ENCODE measurements at regions not wholly inside any gene's neighbourhood (a gene's known extent, or its start where the extent isn't known, plus 50 kb on each side); places are given as distances from the start of the nearest gene placed in this dataset.

DNA sequence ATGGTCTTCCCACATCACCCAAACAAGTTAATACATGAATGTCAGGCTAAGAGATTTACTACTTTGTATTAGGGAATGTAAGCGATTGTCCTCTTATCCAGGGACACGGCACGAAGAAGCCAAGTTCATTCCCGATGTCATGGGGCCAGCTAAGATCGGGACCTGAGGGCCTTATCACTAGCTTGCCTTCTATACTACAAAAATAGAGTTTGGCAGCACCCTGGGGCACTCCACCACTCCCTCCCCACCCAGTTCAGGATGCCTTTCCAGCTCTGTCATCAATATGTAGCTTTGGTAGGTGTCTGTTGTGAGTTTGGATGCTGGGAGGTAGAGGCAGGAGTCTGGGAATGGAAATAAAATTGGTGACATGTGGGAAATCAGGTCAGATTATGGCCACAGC lies 197.5 kb downstream of the ATG4C start:
- DNase-seq (ENCODE audit: low spot score) = no peak

DNA sequence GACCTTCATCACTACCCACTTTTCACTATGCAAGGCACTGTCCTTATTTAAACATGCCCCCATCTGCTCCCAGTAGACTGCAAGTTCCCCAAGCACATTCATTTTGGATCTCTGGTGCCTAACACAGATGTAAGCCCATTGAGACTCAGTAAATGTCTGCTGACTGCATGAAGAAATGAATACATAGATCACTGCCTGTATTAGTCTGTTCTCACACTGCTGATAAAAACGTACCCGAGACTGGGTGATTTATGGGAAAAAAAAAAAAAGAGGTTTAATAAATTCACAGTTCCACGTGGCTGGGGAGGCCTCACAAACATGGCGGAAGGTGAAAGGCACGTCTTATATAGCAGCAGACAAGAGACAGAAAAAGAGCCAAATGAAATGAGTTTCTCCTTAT lies 204.9 kb downstream of the ATG4C start:
- DNase-seq (ENCODE audit: low spot score) = no peak

DNA sequence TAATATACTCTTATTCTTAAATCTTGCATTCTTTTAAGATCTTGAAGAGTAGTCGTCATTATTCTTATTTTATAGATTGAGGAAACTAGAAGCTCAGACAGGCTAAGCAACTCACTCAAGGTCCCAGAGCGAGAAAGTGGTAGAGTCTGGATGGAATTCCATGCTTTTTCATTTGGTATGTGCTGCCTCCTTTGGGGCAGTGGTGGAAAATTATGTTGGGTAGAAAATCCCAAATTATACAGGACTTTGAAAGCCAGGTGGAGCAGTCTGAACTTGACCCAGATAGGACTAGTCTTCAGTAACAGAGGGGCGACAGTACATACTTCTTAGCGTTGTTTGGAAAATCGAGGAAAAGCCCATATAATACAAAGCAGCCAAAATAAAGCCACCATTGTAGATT lies 205.6 kb downstream of the ATG4C start:
- no peak for DNase-seq (ENCODE audit: low spot score)

DNA sequence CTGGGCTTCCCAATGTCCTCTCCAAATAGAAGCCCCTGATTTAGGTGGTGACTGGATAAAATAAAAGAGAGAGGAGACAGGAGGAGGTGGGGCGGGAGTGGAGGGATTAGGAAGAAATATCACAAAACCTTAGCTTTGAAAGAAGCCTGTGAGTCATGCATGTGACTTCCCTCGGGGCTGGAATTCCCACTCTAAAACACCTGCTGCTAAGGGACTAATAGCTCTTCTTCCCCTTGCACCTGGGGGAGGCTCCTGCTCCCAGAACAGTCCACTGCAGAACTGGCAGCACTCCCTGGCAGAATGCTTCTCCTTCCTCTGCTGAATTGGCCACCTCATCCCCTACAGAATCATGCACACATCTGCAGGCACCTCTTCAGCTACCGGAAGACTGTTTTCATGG lies 207.2 kb downstream of the ATG4C start:
- DNase-seq (ENCODE audit: low spot score) = no peak

DNA sequence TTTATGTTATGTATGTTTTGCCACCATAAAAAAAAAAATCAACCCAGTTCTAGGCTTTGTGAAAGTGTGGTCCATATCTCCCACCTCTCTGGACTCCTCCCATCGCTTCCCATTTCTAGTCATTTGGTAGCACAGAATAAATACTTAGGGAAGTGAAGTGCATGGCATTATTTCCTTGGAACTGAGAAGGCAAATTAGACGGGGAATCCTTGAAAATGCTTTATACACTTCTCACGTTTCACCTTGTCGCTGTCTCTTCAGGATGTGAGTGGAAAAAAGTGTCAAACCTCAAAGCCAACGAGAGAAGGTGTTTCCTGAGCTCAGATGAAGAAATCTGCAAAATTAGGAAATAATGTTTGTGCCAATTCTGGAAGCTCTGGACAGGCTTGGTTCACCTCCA lies 209.9 kb downstream of the ATG4C start:
- DNase-seq (ENCODE audit: low spot score) = no peak

DNA sequence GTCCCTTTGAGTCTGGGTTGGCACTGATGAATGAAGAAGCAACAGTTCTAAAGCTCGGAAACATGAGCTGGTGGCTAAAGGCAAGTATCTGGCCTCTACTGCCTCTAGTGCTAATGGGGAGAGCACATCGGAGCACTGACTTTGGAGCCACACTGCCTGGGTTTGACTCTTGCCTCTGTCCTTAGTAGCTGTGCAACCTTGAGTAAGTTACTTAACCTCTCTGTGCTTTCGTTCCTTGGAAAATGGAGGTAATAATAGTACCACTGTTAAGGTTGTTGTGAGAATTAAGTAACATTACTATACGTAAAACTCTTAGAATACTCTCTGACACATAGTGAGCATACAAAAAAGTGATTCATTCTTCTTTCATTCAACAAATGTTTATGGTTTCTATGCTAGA lies 211.2 kb downstream of the ATG4C start:
- no peak for DNase-seq (ENCODE audit: low spot score)

DNA sequence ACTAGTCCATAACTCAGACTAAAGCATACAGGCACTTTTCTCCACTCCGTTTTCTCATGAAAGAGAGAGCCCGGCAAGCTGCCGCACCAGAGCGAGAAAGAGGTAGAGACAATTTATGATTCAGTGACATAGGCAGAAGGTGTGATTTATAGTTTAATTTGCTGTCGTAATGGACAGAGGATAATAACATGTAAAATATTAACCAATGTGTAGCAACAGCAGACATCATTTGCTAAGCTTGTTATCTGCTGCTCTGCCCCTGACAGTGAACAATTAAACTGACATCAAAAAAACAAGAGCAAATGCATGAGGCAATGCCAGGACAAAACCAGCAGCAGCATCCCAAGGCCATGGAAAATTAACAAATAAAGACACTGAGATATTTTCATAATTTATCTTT lies 214.0 kb downstream of the ATG4C start:
- DNase-seq (ENCODE audit: low spot score) = no peak

DNA sequence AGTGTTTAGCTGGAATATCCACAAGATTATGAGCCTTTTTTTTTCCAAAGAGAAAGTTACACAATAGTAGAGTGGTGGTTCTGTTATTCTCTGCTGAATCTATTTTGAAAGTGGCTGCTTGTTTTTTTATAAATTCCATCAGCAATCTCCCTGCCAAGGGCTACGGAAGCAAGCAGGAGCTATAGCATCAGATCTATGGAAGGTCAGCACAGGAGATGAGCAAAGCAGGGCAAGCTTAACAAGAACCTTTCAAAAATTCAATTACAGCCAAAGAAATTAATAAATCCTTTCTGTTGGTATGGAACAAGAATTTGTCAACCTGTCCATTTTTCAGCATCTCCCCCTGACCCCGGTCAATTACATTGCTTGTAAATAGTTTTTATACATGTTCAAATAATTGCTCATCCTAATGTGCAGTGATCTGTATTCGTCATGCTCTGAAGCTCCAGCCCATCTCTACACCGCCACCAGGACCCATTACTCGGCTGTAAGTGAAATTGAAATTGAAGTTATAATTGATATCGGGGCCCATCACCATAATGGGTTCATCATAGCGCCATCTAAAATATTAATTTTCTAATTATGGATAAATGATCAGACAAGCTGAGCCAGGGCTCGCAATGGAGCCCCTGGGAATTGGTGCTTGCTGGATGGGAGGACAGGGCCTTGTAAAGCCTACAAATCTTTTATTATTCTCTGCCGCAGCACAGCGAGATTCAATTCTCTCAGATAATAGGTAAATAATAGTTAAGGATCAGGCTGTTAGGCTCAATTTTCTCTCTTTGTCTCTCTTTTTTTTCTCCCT lies 215.1 kb downstream of the ATG4C start:
- DNase-seq (ENCODE audit: low spot score) = no peak

DNA sequence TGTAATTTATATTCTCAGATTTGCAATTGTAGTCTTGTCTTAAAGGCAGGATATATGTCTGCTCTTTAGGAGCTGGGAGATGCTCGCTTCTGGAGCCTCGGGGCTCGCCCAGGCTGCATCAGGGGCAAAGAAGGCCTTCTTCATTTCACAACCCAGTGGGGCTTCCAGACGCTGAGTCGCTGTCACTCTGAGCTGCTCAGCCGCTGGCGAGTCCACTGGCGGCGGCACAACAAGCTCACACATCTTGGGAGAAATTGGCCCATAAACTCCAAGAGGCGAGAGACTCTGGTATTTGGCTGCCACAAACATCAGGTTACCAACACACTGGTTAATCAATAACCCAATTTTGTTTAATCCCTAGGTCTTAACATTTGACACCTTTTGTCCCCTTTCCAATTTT lies 216.6 kb downstream of the ATG4C start:
- DNase-seq (ENCODE audit: low spot score) = no peak

DNA sequence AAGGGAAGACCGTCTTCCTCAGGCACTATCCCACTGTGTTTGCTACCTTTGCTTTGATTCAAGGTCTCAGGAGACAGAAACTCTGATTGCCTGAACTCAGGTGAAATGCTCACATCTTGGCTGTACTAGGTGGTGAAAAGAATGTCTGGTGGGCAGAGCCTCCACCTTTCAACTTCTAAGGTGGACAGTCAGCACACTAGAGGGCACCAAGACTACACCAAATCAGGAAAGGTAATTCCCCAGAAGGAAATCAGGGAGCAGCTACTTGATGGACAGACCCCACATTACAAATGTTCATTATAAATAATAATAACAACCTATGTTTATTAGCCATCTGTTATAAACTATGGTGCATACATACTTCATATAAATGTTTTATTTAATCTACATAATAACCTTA lies 220.9 kb downstream of the ATG4C start:
- DNase-seq (ENCODE audit: low spot score) = no peak

DNA sequence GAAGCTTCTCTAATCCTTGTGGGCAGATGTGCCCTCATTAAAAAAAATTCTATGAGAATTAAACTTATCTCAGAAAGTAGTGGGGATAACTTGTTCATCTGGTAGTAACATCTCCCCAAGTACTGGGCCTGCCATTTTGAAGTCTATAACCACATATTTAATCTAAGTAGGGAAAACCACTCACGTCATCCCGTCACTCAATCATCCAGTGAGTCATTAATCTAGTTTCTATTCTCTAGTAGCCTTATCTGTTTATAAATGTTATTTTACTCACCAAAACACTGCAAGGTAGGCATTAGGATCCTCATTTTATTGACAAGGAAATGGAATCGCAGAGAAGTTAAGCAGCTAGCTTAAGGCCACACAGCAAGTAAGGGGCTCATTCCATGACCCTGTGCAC lies 221.9 kb downstream of the ATG4C start:
- DNase-seq (ENCODE audit: low spot score) = no peak

DNA sequence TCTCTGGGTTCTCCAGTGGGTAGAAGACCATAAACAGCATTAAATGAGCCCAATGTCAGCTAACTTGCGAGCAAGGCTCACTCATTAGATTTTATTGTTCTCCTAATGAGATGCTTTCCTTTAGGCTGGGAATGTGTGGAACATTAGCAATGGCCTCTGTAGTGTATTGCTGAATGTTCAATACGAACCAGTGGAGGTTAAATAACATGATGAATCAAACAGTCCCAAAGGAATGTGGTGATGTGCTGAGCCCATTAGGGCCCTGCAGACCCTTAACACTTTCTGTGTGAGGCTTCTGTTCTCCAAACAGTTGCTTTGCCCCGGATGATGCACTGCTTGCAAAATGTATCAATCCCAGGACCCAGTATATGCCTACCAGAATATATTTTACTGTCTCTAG lies 225.5 kb downstream of the ATG4C start:
- DNase-seq (ENCODE audit: low spot score) = no peak

DNA sequence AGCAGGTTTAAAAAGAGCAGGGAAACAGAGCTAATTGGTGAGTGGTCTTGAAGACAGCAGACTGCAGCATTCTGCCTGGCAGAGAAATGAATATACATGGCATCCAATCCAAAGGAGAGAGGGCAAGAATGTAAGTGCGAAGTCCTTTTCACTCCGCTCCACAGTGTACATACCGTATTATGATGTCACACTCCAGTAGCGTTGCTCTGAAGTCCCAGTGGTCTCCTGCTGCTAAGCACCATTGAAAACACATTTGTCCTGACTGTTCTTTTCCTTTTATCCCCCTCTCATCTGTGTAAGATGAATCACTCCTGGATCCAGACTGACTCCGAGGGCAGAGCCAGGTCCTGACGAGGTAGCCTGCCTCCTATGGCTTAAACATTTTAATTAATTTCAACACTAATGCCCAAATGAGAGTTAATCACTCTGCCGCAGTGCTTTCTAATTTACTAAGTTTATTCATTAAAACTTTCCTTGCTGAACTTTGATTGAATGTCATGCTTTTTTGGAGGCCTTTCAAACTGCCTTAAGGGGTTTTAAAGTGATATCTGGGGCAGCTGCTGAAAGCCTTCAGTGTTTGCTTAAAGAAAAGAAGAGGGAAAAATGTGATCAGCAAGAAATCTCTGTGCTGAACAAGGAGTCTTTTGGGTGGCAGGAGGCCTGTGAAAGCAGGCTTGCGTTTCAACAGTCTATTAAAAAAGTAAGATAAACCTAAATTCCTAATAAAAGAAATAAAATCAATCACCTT lies 227.2 kb downstream of the ATG4C start:
- DNase-seq (ENCODE audit: low spot score) = no peak

DNA sequence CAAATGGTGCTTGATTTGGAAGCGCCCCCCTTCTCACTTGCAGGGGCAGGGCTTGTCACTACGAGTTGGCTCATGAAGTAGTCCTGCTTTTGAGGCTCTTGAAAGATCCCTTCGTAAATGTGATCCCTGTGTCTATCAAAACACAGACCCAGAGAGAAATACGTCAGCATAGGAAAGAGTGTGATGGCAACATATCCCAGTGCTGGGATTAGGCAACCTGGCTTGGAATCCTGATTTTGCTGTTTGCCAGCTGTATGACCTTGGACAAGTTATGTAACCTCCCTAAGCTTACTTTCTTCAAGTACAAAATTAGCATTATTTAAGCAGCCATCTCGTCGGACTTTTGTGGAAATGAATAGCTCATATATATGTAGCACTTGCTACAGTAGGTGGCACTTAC lies 228.4 kb downstream of the ATG4C start:
- no peak for DNase-seq (ENCODE audit: low spot score)

DNA sequence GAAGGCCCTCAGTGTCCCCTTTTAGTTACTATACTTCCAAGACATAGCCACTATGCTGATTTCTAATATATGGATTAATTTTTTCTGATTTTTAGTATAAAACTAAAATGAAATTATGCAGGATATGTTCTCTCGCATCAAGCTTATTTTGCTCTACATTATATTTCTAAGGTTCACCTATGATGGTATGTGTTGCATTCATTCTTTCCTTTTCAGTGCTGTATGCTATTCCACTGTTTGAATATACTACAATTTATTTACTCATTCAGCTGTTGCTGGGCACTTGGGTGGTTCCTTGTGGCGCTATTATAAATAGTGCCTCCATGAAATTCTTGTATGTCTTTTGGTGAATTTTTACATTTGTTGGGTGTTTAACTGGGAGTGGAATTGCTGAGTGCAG lies 230.3 kb downstream of the ATG4C start:
- no peak for DNase-seq (ENCODE audit: low spot score)

DNA sequence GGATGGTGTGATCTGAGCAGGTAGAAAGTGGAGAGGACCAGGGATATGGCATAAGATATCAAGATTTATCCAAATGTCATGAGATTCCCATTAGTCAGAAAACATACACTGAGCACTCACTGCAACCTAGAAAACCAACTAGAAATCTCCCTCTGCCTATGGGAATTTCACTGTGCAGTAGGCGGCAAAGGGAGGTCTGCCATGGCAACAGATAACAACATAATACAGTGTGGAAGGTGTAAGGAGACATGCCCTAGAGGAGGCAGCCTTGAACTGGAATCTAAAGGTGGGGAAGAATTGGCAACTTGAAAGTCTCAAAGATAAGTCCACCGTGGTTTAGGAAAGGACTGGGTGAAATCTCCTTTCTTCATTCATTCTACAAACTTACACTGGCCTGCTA lies 238.4 kb downstream of the ATG4C start:
- no peak for DNase-seq (ENCODE audit: low spot score)

DNA sequence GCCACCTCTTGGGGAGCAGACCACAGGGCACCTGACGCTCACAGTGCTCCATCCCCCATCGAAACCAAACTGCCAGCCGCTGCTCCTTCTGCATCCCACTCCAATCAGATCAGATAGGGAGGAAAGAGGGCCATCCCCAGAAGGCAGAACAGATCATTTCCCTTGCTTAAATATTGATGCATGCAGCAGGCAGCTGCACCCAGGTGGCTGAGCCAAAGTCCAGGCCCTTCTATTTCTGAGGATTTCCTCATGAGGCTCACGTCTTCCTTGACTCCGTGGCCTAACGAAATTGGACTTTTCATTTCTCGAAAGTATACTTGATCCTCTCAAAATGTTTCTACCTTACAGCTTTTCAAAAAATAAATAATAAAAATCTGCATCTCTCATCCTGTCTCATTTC lies 239.2 kb downstream of the ATG4C start:
- no peak for DNase-seq (ENCODE audit: low spot score)

DNA sequence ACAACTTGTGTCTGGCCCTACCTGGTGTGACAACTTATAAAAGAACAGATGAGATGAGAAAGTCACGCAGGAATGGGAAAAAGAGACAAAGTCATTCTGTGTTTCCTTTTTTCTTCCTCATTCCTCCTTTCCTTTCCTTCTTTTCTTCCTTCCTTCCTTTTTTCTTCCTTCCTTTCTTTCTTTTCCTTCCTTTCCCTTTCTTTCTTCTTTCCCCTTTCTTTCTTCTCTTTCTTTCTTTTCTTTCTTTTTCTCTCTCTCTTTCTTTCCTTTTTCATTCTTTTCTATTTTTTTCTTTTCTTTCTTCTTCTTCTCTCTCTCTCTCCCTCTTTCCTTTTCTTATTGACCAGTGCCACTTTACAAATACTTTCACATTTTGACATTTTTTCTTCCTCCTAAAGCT lies 239.7 kb downstream of the ATG4C start:
- no peak for DNase-seq (ENCODE audit: low spot score)

DNA sequence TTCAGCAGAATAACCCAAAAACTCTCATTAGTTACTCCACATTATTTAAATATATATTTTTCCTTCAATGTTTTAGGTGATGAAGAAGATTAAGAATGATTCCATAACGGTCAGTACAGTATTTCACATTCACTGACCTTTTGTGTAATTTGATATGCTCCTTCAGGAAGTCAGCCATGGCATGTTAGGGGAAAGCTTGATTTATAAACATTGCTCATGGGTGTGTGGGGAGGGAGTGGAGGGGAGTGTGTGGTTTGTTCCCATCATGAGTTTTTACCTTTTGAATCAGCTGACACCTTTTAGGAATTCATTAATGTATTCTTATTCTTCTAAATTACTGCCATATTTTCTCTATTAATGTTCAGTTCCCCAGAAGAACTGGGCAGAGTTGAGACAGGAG lies 240.2 kb downstream of the ATG4C start:
- DNase-seq (ENCODE audit: low spot score) = no peak

DNA sequence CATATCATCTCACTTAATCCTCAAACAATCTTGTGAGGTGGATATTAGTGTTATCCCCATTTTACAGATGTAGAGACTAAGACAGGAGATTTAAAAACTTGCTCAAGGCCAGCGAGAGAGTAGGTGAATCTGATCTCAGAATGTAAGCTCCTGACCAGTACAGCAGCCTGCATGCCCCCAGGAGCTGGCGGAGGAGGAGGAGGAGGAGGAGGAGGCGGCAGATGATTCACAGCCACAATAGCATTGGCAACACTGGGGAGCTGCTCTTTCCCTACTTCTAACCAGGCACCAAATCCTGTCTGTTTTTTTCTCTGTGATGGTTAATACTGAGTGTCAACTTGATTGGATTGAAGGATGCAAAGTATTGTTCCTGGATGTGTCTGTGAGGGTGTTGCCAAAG lies 243.2 kb downstream of the ATG4C start:
- DNase-seq (ENCODE audit: low spot score) = no peak

DNA sequence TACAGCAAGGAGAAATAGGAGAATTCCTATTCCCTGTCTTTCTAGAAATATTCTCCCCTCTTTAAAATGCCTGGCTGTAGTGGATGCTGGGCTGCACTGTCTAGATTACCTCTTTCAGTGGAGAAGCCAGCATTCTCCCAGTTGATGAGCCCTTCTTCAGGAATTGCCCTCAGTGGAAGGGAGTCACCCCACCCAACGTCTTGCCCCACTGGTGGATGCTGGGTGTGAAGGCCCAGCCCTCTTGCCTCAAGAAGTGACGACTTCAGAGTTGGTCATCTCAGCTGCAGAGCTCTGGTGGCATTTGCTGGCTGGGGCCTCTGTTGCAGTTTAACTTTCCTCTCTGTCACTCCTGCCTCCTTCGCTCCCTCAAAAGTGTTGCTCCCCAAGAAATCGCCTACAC lies 248.2 kb downstream of the ATG4C start:
- DNase-seq (ENCODE audit: low spot score) = no peak

DNA sequence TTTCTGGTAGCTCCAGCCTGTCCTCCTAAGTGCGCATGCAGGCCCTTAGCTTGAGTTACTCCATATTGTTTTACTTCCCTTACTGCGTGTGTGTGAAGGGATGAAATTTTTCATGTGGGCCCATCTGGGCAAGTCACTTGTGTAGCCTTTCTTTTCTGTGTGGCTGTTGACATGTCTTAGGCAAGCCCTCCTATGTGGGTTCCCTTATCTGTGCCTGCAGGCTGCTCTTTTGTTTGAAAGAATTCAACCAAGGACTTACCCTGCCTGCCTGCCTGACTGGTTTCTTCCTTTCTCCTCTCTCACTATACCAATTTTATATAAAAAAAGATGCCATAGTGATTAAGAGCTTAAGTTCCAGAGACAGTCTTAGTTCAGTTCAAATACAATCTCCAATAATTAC lies 249.3 kb downstream of the ATG4C start:
- no peak for DNase-seq (ENCODE audit: low spot score)

DNA sequence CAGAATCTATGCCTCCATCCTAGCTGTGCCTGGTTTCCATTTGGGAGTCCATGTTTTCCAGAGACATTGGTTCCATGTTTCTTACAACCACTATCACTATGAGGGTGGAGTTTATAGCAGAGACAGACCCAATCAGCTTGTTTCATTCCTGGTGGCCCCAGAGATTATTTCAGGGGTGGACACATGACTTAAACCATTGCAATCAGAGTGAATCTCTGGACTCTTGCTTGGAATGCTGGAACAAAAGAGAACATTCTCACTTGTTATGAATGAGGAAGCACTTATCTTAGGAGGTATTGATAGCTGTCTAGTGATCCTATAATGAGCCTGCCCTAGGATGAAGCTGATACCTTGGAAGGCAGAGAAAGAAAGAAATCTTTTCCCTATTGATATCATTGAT lies 250.3 kb downstream of the ATG4C start:
- DNase-seq (ENCODE audit: low spot score) = no peak

DNA sequence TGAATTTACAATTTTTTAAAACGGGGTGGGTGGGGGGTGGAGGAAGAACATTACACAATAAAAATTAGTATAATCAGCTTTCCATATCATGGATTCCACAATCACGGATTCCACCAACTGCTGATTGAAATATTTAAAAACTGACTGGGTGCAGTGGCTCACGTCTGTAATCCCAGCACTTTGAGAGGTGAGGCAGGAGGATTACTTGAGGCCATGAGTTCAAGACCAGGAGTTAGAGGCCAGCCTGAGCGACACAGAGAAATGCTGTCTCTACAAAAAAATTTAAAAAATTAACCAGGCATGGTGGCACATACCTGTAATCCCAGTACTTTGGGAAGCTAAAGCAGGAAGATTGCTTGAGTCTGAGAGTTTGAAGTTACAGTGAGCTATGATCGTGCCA lies 254.7 kb downstream of the ATG4C start:
- no peak for DNase-seq (ENCODE audit: low spot score)
